NCI-H69 (cell line): ENCODE measurements at regions not wholly inside any gene's neighbourhood (a gene's known extent, or its start where the extent isn't known, plus 50 kb on each side); places are given as distances from the start of the nearest gene placed in this dataset.
"Not testable (repeated sequence)": the region's sequence is repeated elsewhere in the genome, so short reads cannot be mapped to it uniquely, and the experiment has no call there.

Experiments
- DNase-seq: peaks from one replicate; lab custom pipeline; 2025; lab: John Stamatoyannopoulos, UW

- DNase-seq = no peak
These were observed 102.7 kb downstream of the TMEM215 start for GRCh38 chr9:32886021-32886420.

- not testable (repeated sequence) for DNase-seq
These were observed 106.9 kb downstream of the APTX start for GRCh38 chr9:32894485-32894884.

- no peak for DNase-seq
These were observed 102.2 kb downstream of the APTX start for GRCh38 chr9:32899181-32899580.

- no peak for DNase-seq
These were observed 101.7 kb downstream of the APTX start for GRCh38 chr9:32899761-32900160.

- DNase-seq = no peak
These were observed 95.2 kb downstream of the APTX start for GRCh38 chr9:32906213-32906612.

- DNase-seq = no peak
These were observed 85.6 kb downstream of the APTX start for GRCh38 chr9:32915802-32916201.

- DNase-seq = peak; percentile 69
These were observed 82.8 kb downstream of the APTX start for GRCh38 chr9:32918628-32919027.
